Choroid plexus epithelial cell (primary cell): ENCODE measurements at regions not wholly inside any gene's neighbourhood (a gene's known extent, or its start where the extent isn't known, plus 50 kb on each side); places are given as distances from the start of the nearest gene placed in this dataset.

Source experiments
- DNase-seq: peaks from one replicate; pipeline ENCODE4 v3.0.0-alpha.2; 2010; ENCODE audit warnings: low read depth
- H3K4me3 ChIP-seq: 2 replicates; pipeline ENCODE4 v1.5.1; 2011; ENCODE audit warnings: low read depth, mild to moderate bottlenecking, control low read depth, low read length, moderate library complexity
- TF ChIP-seq, protein P1 (sequence below): conservative IDR thresholded peaks from 2 replicates; pipeline ENCODE4 v1.5.1; 2011; ENCODE audit warnings: low read depth, mild to moderate bottlenecking, control low read depth, inconsistent platforms, low read length, moderate library complexity

DNA sequence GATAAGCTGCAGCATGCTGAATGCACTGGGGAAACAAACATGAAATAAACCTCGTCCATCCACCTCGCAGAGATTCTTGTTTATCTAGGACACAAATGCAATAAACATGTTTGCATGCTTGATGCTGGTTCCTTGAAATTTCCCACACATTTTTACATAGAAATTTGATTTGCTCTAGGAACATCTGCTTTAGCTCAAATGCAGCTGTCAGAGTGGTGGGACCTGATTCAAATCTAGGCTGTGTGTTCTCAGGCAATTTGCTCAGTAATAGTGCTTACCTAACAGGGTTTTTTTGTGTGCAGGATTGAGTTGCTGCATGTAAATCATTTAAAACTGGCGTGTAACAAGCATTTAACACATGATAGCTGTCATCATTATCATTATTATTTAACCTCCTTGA lies 293.1 kb downstream of the QDPR start:
- H3K4me3 ChIP-seq: no peak overlapping the region
- DNase-seq: no peak
- TF ChIP-seq, protein P1, sequence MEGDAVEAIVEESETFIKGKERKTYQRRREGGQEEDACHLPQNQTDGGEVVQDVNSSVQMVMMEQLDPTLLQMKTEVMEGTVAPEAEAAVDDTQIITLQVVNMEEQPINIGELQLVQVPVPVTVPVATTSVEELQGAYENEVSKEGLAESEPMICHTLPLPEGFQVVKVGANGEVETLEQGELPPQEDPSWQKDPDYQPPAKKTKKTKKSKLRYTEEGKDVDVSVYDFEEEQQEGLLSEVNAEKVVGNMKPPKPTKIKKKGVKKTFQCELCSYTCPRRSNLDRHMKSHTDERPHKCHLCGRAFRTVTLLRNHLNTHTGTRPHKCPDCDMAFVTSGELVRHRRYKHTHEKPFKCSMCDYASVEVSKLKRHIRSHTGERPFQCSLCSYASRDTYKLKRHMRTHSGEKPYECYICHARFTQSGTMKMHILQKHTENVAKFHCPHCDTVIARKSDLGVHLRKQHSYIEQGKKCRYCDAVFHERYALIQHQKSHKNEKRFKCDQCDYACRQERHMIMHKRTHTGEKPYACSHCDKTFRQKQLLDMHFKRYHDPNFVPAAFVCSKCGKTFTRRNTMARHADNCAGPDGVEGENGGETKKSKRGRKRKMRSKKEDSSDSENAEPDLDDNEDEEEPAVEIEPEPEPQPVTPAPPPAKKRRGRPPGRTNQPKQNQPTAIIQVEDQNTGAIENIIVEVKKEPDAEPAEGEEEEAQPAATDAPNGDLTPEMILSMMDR: no peak

DNA sequence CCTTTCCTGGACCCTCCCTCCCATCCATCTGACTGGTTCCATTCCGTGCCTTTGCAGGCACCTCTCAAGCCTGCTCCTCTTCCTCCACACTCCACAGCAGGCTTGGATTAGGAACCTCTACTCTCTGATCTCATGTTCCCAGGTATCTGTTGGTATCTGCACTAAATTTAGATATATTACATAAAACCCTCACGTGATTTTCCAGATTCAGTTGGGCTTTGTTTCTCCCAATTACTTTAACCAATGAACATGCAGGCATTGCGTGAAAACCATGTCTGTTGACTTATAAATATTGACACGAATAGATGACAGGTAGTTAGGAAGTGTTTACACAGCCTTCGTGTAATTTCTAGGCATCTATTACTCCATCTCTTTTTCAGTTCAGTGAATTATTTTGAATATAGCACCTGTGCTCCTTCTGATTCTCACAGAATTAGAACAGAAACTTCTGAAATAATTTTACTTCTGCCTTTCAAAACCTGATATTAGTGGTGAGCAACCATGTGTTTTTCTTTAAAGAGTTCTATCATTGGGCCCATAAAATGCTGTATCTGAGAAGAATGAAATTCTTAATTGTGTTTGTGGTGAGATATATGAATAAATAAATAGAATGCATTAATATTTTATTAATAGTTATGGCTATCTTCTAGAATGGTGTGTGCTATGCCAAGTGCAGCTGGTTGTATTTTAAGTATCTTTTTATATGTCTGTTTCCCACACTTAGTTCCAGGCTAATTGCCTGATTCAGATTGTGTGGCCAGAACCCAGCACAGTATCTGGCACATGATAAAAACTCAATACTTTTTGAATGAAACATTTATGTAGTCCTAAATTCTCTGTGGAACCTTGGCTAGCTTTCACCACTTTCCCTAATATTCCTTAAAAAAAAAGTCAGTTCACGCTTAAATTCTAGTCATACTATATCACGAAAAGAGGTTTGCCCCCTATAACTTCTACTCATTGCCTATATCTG lies 304.8 kb downstream of the QDPR start:
- H3K4me3 ChIP-seq: no peak overlapping the region
- TF ChIP-seq, protein P1: no peak
- no peak for DNase-seq

DNA sequence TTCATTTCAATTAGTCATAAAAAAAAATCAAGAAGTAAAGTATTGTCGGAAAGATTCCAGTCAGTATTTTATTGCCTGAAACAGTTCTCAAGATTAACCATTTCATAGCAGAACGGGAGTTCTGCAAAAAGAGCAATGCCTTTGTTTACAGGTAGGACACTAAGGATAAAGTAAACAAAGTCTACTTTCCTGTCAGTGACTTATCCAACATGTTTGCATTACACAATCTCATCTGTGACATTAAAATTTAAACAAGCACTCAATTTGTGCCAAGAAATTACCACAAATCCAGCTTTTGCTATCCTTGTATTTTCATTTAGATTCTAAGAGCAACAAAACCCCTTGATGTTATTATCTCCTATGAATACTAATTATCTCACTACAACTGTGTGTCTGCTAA lies 306.5 kb upstream of the LDB2 start:
- no peak for DNase-seq
- TF ChIP-seq, protein P1: no peak
- no peak overlapping the region for H3K4me3 ChIP-seq

DNA sequence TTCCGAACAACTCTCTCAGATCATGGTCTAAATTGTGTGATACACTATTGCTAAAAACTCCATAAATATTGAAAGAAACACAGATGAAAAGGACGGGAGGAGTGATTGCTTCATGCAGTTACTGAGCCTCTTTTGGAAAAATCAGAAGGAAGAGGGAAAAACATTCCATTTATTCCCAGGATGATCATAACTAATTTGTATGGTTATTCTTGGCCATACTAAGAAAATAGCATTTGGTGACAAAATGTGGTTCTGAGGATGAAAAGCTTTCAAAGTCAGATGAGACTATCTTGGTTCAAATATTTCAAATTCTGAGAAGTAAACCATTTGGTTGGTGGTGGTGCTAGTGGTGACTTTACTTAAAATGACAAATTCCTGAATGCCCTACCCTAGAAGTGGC lies 305.4 kb upstream of the LDB2 start:
- no peak overlapping the region for H3K4me3 ChIP-seq
- TF ChIP-seq, protein P1: no peak
- no peak for DNase-seq

DNA sequence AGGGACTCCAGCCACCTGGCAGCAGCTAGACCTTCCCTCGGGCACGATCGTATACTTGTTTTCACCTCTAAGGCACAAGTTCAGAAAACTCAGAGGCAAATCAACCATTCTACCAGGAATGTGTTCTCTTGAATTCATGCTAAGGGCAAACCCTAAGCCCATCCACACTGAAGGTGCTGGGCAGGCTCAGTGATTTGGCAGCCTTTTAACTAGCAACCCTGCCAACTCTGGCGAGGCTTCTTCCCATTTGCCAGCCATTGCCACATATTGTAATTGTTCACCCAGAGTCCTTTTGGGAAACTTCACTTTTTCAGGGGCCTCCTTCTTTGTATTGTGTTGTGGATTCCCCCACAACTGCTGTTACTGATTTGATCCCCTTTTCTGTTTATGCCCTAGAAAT lies 298.6 kb upstream of the LDB2 start:
- H3K4me3 ChIP-seq: no peak overlapping the region
- no peak for DNase-seq
- TF ChIP-seq, protein P1: no peak

DNA sequence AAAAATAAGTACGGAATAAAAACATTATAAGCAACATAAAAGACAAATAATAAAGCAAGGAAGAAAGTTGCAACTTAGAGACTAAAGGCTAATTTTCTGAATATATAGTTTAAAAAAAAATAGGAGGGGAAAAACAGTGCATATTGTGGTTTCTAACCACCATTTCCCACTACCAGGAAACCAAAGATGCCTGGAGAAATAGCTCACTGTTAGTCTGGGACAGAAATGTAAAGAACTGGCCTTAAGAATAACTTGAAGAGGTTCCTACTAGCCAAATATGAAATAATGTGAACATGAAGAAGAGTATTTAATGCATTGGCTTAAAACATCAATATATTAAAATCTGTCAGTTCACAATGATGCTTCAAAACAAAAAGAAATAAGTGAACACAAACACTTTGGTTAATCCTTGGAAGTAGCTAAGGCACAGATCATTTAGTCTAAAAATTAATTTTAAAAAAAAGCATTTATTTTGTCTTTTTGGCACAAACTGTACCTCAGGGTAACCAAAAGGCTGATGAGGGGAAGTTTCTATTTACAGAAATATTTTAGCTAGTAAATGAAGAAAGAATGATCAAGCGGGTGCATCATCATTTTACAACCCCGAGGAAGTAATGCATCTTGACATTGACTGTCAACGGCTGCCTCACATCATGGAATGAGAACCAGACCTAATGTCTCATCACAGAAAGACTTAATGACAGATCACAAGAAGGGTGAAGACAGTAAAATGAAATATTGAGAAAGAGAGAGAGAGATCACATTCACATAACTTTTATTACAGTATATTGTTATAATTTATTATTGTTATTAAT lies 297.2 kb upstream of the LDB2 start:
- TF ChIP-seq, protein P1: no peak
- no peak overlapping the region for H3K4me3 ChIP-seq
- DNase-seq: no peak
